HL-60/S4 treated with retinoic acid at 250 ng/mL for 4 days and 3 days (cell line): ENCODE measurements at regions not wholly inside any gene's neighbourhood (a gene's known extent, or its start where the extent isn't known, plus 50 kb on each side); places are given as distances from the start of the nearest gene placed in this dataset.
"Not testable (repeated sequence)": the region's sequence is repeated elsewhere in the genome, so short reads cannot be mapped to it uniquely, and the experiment has no call there.

Experiments used
- in situ Hi-C: fragments of 300-500 bp; cut with MboI; formaldehyde crosslinking; loops from 2 replicates; pipeline ENCODE4 v1.7.0; 2022; ENCODE audit warnings: low sequenced_read_pairs

DNA sequence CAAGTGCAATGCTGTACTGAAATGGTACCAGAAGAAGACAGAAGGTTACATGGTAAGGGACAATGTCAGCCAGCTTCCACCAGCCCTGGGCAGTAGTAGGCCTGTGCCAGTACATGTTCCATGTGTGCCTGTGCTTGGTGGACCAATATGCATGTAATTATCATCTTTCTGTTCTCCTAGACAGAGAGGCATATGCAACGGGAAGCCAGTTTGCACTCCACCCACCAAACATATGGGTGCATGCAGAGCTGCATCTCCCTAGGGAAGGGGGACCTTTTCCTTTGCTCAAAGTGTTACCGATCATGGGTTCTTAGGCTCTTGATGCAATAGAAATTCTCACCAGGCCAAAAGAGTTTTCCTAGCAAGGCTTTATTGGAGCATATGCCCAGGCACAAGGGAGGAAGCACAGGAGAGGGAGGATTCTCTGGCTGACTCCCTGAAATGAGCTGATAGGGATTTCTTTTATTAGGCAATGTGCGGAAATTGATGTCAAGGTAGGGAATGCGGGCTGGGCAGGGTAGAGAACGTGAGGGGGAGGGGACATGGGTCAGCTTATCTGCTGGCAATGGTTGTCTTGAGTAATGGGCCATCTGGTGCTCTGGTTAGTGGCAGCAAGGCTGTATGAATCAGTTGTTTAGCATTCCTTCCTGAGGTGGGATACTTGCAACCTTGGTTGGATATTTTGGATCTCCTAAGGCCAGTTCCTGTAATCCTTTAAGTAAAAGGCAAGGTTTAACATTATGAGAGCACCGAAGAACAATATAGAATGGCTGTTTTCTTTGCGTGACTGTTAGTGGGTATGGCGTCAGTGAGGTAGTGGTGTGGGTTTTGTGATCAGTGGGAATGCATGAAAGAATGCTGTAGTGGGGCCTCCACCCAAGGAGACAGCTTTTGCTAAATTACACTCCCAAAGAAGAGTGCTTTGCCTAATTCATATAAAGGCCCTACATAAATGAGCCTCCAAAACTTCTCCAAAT is 102.5 kb downstream of the CDRT15L2 start:
- in situ Hi-C loops, result not testable (repeated sequence)

DNA sequence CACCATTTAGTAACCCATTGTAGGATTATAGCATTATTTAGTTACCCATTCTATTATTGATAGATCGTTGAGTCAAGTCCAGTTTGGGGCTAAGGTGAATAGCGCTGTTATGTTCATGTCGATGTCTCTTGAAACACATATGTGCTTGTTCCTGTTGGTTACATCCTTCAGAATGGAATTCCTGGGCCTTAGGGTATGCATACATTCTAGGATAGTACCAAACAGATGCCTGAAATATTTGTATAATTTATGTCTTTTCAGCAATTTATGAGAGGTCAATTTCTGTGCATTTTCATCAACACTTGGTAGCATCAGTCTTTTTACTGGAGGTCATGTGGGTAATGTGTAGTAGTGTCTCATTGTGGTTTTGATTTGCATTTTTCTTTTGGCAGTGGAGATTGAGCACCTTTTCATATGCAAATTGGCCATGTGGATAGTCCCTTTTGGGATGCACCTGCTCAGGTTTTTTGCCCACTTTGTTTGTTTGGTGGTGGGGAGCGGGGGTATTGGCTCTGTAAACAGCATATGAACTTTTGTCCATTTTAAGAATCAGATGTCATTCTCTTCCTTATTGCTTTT is 104.2 kb downstream of the CDRT15L2 start:
- in situ Hi-C loops, result not testable (repeated sequence)

DNA sequence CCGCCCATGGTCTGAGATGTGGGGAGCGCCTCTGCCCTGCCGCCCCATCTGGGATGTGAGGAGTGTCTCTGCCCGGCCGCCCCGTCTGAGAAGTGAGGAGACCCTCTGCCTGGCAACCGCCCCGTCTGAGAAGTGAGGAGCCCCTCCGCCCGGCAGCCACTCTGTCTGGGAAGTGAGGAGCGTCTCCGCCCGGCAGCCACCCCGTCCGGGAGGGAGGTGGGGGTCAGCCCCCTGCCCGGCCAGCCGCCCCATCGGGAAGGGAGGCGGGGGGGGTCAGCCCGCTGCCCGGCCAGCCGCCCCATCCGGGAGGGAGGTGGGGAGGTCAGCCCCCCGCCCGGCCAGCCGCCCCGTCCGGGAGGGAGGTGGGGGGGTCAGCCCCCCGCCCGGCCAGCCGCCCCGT is 105.5 kb downstream of the CDRT15L2 start:
- in situ Hi-C loops, result not testable (repeated sequence)

DNA sequence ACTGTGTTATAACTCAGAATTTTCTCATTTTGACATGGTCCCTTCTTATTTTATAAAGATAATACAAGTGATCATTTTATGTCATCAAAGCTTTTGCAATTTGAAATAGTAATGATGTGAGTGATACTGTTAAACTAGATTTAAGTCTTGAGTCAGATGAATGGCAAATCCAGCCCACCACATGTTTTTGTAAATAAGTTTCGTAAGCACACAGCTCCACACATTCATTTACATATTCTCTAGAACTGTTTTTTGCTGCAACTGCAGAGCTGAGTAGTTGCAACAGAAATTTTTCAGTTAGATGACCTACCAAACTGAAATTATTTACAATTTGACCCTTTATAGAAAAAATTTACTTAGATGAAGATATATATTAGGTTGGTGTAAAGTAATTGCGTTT is 108.1 kb downstream of the CDRT15L2 start:
- in situ Hi-C loops, result not testable (repeated sequence)

DNA sequence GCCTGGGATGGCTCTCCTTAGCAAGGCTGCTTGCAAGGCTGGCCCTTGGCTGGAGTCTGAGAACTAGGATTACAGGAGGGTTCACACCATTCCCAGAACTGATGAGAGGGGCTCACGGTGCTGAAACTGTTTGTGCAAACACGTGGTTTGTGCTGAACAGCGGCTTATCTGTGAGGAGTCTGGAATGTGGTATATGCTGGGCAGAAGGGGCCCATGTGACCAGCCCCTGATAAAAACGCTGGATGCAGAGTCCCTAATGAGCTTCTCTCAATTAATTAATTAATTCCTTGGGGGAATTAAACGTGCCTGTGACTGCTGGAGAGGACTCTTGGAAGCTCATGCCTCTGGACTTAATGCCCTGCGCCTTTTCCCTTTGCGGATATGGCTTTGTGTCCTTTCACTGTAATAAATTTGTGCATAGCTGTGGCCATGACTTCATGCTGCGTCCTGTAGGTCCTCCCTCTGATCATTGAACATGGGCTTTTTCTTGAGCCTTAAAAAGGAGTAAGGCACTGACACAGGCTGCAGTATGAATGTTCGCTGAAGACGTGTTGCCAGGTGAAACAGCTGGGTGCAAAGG is 109.7 kb downstream of the CDRT15L2 start:
- in situ Hi-C loops, result not testable (repeated sequence)

DNA sequence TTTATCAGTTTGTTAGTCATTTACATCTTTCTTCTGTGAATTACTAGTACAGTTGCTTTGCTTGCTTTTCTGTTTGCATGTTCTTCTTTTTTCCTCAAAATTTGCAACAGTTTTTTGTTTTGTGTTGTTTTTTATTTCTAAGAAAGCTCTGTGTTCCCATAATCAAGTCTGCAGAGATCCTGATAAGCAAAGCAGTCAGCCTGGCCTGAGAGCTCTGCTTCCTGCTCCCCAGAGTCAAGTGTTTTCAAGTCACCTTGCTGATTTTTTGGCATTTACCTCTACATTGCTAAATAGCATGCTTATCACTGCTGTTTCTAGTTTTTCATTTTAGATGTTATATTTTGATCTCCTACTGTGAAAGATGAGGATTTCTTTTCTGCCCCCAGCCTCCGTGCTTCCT is 113.2 kb downstream of the CDRT15L2 start:
- in situ Hi-C loops, result not testable (repeated sequence)

DNA sequence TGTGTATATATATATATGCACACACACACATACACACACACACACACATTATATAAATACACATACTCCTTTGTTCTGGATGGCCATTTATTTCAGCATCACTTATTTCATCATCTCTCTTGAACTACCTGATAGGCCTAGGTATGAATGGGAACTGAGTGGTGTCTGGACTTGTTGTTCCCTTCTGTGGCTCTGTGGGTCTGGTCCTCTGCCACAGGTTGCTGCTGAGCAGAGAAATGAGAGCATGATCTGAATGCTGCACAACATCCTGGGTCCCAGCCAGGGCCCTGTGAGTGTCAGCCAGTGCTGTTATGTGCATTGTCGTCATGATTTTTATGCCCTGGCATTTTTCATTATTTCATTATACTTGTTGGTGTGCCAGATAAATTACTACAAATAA is 116.3 kb downstream of the CDRT15L2 start:
- in situ Hi-C loops, result not testable (repeated sequence)

DNA sequence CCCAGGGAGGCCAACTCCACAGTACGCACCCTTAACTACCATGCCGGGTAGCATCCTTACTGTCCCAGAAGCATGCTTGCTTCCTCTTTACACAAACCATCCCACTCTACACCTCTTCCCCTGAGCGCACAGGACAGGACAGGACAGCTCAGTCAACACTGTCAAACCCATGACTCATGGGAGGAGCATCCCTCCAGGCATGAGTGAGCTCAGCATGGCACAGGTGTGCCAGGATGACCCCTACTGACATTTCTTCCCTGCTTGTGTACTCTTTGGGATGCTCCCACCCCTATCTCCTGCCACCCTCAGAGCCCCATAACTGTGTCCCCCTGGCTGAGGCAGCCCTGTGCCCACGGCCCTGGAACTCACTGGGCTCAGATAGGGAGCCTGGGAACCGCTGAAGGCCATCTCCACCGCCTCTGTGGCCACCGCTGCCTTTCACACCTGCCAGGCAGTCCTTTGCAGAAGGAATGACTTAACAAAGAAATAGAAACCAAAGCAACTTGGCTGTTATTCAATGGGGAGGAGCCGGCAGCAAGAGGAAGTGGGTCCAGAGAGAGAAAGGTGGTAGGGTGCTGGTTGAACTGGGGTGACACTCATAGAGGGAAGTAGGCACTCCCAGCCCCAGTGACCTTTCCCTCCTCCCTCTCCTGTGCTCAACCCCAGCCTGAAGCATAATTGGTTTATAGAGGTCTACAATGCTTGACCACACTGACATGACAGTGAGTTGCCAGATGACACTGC is 119.1 kb downstream of the CDRT15L2 start:
- in situ Hi-C loops, result not testable (repeated sequence)

DNA sequence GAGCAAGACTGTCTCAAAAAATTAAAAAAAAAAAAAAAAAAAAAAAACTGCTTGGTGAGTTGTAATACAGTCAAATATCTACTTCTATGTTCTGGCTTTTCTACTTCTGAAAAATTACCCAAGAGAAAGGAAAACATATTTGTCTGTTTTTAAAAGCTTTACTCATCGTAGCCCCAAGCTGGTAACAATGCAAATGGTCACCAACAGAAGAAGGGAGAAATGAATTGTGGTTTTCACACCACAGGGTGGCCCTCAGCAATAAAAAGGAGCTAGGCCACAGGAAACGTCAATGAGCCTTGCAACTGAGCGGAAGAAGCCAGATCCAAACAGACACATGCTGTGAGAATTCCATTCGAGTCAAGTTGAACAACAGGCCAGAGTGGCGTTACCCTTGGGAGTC is 121.0 kb downstream of the CDRT15L2 start:
- in situ Hi-C loops, result not testable (repeated sequence)

DNA sequence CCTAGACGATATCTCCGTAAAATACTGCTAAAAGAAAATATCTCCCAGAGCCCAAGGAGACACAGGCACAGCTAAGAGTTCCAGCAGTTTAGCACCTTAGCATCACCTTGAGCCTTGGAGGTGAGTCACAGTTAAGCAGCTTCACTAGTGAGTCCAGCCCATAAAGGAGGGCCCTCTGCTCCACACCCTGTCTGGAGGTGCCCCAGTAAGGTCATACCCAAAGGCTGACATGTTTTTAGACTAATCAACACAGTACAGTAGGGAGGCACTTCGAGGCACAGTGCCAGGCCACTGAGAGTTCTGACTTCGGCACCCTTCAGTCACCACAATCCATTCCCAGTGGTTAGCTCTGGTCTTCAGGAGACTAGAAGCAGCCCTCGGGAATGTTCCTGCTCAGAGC is 121.8 kb downstream of the CDRT15L2 start:
- in situ Hi-C loops, result not testable (repeated sequence)

DNA sequence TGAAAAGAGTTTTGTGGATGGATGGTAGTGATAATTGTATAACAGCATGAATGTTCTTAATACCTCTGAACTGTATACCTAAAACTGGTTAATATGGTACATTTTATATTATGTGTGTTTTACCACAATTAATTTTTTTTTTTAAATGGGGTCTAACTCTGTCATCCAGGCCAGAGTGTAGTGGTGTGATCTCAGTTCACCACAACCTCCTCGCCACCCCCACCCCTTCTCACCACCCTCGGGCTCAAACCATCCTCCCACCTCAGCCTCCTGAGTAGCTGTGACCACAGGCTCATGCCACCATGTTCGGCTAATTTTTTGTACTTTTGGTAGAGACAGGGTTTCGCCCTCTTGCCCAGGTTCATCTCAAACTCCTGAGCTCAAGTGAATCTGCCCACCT is 123.2 kb downstream of the CDRT15L2 start:
- in situ Hi-C loops, result no loop called here

DNA sequence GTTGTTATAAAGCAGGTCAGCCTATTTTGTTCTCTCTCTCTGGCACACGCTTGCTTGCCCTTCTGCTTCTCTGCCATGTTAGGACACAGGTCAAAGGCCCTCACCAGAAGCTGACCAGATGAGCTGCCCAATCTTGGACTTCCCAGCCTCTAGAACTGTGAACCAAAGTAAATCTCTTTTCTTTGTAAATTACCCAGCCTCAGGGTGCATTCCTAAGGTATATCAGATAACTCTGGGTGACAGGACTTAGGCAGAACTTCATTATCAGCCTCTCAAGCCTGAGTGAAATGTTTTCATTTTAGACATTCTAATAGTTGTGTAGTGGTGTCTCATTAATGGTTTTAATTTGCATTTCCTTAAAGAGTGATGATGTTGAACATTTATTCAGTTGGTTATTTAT is 124.3 kb downstream of the CDRT15L2 start:
- in situ Hi-C loops, result no loop called here

DNA sequence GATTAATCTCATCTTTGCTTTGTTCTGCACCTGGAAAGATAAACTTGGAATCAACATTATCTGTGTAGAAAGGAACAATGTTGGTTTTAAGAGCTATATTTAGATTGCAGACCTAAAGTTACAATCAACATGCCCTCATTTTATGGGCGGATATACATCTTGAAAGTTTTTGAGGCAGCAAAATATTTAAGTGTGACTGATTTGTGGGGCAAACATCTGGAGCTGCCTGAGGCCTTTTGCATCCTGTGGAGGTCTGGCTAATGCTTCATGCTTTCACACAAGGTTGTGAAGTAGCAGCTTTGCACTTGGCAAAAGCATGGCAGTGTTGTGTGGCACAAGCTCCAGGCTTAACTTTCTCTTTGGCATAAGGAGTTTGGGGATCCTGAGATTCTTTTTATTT is 125.7 kb downstream of the CDRT15L2 start:
- in situ Hi-C loops, result not testable (repeated sequence)

DNA sequence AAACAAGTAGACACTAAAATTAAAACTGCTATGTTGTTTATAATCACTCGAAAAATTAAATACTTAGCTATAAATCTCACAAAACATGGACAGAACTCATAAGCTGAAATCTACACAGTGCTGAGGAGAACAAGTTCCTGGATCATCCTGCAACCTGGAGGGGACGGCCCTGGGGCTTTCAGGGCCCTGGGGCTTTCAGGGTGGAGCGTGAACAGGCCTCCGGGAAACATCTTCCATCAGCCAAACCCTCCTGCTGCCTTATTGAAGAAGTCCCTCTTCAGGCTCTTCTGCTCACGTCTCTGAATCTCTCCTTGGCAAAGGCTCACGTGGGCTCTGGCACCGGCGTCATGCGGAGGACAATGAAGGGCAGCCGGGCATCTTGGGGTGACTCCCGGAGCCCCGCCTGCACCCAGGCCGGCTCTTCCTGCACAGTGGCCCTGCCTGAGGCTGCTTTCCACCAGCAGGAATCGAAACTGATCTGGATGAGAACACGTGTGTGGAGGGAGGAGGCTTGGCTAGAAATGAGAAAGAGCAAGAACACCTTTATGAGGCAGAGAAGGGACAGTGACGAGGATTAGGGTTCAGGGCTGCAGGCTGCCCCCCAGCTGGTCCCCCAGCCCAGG is 127.3 kb downstream of the CDRT15L2 start:
- in situ Hi-C loops, result no loop called here

DNA sequence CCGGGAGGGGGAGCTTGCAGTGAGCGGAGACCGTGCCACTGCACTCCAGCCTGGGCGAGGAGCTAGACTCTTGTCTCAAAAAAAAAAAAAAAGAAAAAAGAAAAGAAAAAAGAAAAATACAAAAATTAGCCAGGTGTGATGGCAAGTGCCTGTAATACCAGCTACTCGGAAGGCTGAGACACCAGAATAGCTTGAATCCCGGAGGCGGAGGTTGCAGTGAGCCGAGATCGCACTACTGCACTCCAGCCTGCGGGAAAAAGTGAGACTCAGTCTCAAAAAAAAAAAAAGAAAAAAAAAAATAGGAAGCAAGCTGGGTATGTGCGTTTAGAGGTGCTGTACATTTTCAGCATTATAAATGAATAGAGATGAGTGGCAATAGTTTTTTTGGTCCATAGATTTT is 129.3 kb downstream of the CDRT15L2 start:
- in situ Hi-C loops, result not testable (repeated sequence)

DNA sequence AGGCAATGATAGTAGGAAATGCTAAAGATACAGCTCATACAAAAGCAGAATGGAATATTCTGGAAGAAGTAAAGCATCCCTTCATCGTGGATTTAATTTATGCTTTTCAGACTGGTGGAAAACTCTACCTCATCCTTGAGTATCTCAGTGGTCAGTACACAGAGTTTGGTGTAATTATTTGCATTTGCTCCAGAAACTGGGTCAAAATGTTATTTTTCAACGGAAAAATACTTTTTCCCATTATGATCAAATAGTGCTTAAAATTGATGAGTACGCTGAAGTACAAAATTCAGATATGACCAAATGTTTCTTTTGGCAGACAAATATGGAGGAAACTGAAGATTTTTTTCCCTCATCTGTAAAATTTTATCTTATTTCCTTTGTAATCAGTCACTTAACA is 137.0 kb downstream of the CDRT15L2 start:
- in situ Hi-C loops, result not testable (repeated sequence)

DNA sequence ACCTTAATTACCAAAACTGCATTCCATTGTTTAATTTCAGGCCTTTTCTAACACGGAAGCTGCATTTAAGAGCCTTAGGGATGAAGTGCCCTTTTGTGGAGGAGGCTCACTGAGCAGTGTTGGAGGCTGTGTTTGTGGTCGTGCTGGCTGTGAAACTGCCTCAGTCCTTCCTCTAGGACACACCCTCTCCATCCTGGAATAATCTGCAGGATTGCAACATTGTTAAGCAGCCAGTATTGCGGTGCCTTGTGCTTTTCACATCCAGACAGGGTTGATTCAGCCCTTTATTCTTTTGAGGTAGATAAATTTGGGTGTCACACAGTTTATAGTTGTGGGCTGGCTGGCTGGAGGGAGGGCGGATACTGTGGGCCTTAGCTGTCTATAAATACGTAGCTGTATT is 141.6 kb downstream of the CDRT15L2 start:
- in situ Hi-C loops, result no loop called here

DNA sequence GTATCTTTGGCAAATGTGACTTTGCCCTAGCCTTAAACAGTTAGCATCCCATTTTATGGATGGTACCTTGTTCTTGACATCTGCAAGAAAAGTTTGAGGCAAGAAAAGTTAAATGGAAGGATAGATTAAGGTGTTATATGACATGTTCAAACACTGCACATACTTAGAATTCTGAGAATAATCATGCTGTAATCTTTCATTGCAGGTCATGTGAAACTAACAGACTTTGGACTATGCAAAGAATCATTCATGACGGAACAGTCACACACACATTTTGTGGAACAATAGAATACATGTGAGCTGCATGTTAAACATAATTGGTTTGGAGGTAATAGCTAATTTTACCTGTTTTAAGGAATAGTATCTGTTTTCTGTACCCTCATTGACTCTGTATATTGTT is 144.9 kb downstream of the CDRT15L2 start:
- in situ Hi-C loops, result not testable (repeated sequence)

DNA sequence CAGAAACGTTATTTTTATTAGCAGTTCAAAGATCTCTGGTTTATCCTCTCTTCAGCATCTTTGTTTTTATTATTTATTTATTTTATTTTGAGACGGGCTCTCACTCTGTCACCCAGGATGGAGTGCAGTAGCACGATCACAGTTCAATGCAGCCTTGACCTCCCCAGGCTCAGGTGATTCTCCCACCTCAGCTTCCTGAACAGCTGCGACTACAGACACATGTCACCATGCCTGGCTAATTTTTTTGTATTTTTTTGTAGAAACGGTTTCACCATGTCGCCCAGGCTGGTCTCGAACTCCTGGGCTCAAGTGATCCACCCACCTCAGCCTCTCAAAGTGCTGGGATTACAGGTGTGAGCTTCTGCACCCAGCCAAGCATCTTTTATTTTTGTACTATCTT is 147.7 kb downstream of the CDRT15L2 start:
- in situ Hi-C loops, result not testable (repeated sequence)

DNA sequence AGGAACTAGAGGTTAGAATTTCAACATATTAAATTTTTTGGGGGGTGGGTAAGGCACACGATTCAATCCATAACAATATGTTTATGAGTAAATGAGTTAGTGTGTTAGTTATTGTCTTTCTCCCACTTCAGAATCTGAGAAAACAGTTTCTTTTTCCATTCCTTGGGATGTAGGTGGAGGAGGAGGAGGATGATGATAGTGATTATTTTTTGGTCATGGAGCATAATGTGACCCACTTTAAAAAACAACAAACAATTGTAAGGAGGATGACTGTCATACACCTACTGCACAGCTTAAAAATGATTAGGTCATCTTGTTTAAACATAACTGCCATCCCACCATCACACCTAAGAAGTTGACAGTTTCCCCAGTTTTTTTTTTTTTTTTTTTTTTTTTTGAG is 148.7 kb downstream of the CDRT15L2 start:
- in situ Hi-C loops, result no loop called here

DNA sequence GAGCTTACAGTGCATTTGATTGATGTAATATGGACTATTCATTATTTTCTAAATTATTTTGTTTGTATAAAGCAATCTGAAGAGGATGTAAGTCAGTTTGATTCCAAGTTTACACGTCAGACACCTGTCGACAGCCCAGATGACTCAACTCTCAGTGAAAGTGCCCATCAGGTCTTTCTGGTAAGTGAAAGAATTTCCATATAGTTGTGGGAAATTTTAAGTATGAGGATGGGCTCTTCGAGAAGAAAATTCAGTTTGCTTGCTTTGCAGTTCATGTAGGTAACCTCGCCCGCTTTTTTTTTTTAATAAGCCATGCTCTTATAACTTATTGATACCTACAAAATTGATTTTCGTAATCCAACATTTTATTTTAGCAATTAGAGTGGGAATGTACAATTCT is 151.6 kb downstream of the CDRT15L2 start:
- in situ Hi-C loops, result not testable (repeated sequence)
